Mesodermal cell (in vitro differentiated cells): ENCODE measurements at regions not wholly inside any gene's neighbourhood (a gene's known extent, or its start where the extent isn't known, plus 50 kb on each side); places are given as distances from the start of the nearest gene placed in this dataset.
A peak's percentile ranks its signal among the peaks of the same experiment; 100 is the strongest.

Experiments
- H3K27ac ChIP-seq: 2 replicates; pipeline ENCODE4 v1.7.0; 2013; ENCODE audit warnings: mild to moderate bottlenecking, low read depth, low read length, moderate library complexity; ENCODE audit not compliant: severe bottlenecking
- H3K36me3 ChIP-seq: 2 replicates; pipeline ENCODE4 v1.7.1; 2013; ENCODE audit warnings: mild to moderate bottlenecking, low read length, moderate library complexity; ENCODE audit not compliant: control insufficient read depth, insufficient read depth
- H3K4me1 ChIP-seq: one replicate; pipeline ENCODE4 v1.7.1; 2013; ENCODE audit warnings: mild to moderate bottlenecking, low read length; ENCODE audit not compliant: insufficient read depth, control insufficient read depth, poor library complexity, severe bottlenecking
- H3K4me3 ChIP-seq: 2 replicates; pipeline ENCODE4 v1.7.0; 2013; ENCODE audit warnings: low read length, control low read depth, mild to moderate bottlenecking; ENCODE audit not compliant: insufficient read depth, poor library complexity, severe bottlenecking; ENCODE audit errors: extremely low read depth
- H3K9me3 ChIP-seq: 2 replicates; pipeline ENCODE4 v1.7.1; 2013; ENCODE audit warnings: mild to moderate bottlenecking, low read length, moderate library complexity; ENCODE audit not compliant: control insufficient read depth
- WGBS, 2 experiments: methylation state at CpG; one replicate each; pipeline ENCODE4 v1.1.5; 2013; ENCODE audit warnings: missing lambda C conversion rate in 2 of 2; ENCODE audit not compliant: insufficient coverage in 2 of 2; 5-methylcytosine and 5-hydroxymethylcytosine counted together

GRCh38 chr20:39132093-39132492 is 169.9 kb downstream of the DHX35 start:
- Histone ChIP-seq H3K9me3 (no peaks in the 10 kb centered on the region), H3K27ac (no peak overlapping the region), H3K36me3 (no peaks in the 10 kb centered on the region), H3K4me3 (no peak overlapping the region), H3K4me1 (no peaks in the 10 kb centered on the region)

- Histone ChIP-seq H3K9me3 (no peaks in the 10 kb centered on the region), H3K4me3 (no peak overlapping the region), H3K36me3 (no peaks in the 10 kb centered on the region), H3K27ac (no peak overlapping the region), H3K4me1 (no peaks in the 10 kb centered on the region)
- 88 to 91% methylated on average over 10 to 12 of the region's 12 CpGs for WGBS, 2 experiments
Observed at GRCh38 chr20:39130627-39131026, 168.5 kb downstream of the DHX35 start.

GRCh38 chr20:39129523-39129922 is 167.4 kb downstream of the DHX35 start:
- Histone ChIP-seq H3K4me1 (no peaks in the 10 kb centered on the region), H3K36me3 (no peaks in the 10 kb centered on the region), H3K9me3 (no peaks in the 10 kb centered on the region), H3K4me3 (no peak overlapping the region), H3K27ac (no peak overlapping the region)
- 86 to 88% methylated on average over 1 to 2 of the region's 2 CpGs for WGBS, 2 experiments

GRCh38 chr20:39124064-39124463 is 161.9 kb downstream of the DHX35 start:
- Histone ChIP-seq H3K27ac (no peak overlapping the region), H3K4me3 (no peak overlapping the region), H3K4me1 (no peaks in the 10 kb centered on the region), H3K36me3 (no peaks in the 10 kb centered on the region), H3K9me3 (no peaks in the 10 kb centered on the region)
- WGBS, 2 experiments = 98 to 99% methylated on average over 4 to 7 of the region's 7 CpGs

- H3K4me1 ChIP-seq = no peaks in the 10 kb centered on the region
- 40 to 57% methylated on average over 2 to 3 of the region's 3 CpGs for WGBS, 2 experiments
- no peaks in the 10 kb centered on the region for H3K9me3 ChIP-seq
- H3K4me3 ChIP-seq = no peak overlapping the region
- peak overlapping the region; percentile 26 for H3K27ac ChIP-seq
- no peaks in the 10 kb centered on the region for H3K36me3 ChIP-seq
Observed at GRCh38 chr20:39123185-39123557, 161.0 kb downstream of the DHX35 start.

GRCh38 chr20:39117491-39117890 is 155.3 kb downstream of the DHX35 start:
- Histone ChIP-seq H3K9me3 (no peaks in the 10 kb centered on the region), H3K36me3 (no peaks in the 10 kb centered on the region), H3K4me3 (no peak overlapping the region), H3K4me1 (no peaks in the 10 kb centered on the region), H3K27ac (no peak overlapping the region)

GRCh38 chr20:39116020-39116419 is 153.9 kb downstream of the DHX35 start:
- Histone ChIP-seq H3K4me1 (no peaks in the 10 kb centered on the region), H3K4me3 (no peak overlapping the region), H3K36me3 (no peaks in the 10 kb centered on the region), H3K27ac (no peak overlapping the region), H3K9me3 (no peaks in the 10 kb centered on the region)
- 88 to 100% methylated on average over 2 of the region's 2 CpGs for WGBS, 2 experiments

DNA sequence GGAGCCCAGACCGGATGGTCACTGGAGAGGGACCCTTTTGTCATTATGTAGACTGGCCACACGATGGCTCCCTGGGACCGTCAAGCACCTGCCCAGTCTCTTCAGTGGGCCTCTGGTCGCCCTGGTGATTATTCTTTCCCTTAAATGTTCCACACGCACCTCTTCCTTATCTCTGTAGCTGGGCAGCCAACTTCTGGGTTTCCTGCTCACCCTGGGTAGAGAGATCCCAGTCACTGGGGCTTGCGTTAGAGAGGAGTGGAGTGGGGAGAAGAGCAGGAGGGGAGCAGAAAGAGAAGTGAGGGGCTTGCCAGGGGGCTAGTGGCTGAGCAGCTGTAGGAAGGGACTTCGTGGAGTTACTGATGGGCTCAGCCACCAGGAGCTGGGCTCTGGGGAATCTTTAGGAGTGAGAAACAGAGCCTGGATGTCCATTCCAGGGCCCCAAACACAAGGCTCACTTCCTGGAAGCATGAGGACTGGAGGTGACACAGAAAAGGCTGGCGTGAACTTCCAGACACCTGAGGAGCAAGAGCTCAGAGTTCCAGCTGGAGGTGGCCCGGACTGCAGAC is 150.1 kb downstream of the DHX35 start:
- Histone ChIP-seq H3K4me3 (no peak overlapping the region), H3K27ac (no peak overlapping the region), H3K4me1 (peaks cover 8% of the 10 kb centered on the region), H3K36me3 (no peaks in the 10 kb centered on the region), H3K9me3 (no peaks in the 10 kb centered on the region)
- WGBS, 2 experiments = 38 to 54% methylated on average over 6 to 8 of the region's 9 CpGs

DNA sequence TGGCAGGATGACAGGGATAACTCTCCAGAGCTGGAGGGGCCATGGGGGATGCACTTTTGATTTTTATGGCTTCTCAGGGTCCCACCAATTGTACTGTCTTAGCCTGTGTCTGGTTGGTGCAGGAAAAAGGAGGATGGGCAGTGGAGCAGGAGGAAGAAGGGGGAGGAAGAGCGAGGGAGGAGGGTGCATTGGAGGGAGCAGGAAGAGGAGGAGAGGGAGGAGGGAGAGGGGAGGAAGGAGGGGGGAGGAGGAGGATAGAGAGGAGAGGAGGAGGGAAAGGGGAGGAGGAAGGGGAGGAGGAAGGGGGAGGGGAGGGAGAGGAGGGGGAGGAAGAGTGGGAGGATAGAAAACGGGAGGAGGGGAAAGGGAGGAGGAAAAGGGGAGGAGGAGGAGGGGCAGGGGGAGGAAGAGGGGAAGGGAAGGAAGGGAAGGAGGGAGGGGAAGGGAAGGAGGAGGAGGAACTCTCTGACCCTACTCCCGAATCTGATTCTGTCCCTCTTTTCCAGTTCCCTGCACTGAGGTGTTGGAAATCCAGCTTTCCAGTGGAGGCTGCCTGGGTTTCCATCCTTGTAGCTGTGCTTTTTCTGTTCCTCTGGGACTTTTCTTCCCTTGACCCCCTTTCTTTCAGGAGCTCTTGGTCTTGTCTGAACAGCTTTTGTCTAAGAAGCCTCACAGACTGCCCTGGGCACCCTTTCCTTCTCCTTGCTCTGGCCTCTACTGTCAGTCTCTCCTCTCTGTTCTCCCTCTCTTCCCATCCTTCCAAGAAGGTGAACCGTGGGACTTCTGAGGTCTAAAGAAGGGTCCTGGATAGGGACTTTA is 149.4 kb downstream of the DHX35 start:
- Histone ChIP-seq H3K4me3 (no peak overlapping the region), H3K36me3 (no peaks in the 10 kb centered on the region), H3K4me1 (peaks cover 8% of the 10 kb centered on the region), H3K9me3 (no peaks in the 10 kb centered on the region), H3K27ac (no peak overlapping the region)
- 15 to 20% methylated on average over 1 to 3 of the region's 4 CpGs for WGBS, 2 experiments

DNA sequence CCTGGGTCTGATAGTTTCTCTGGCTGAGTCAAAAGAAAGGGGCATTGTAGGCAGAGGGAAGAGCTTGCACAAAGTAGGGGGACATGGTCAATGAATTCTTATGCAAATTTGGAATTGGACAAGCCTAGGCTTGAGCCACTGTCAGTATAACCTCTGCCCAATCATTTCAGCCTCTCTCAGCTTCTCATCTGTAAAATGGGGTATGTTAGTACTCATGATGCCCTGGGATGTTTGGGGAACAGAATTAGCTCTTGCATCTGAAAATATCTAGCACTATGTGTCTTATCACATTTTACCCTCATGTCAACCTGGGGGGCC is 148.6 kb downstream of the DHX35 start:
- Histone ChIP-seq H3K4me3 (no peak overlapping the region), H3K27ac (no peak overlapping the region), H3K4me1 (peaks cover 8% of the 10 kb centered on the region), H3K36me3 (no peaks in the 10 kb centered on the region), H3K9me3 (no peaks in the 10 kb centered on the region)

DNA sequence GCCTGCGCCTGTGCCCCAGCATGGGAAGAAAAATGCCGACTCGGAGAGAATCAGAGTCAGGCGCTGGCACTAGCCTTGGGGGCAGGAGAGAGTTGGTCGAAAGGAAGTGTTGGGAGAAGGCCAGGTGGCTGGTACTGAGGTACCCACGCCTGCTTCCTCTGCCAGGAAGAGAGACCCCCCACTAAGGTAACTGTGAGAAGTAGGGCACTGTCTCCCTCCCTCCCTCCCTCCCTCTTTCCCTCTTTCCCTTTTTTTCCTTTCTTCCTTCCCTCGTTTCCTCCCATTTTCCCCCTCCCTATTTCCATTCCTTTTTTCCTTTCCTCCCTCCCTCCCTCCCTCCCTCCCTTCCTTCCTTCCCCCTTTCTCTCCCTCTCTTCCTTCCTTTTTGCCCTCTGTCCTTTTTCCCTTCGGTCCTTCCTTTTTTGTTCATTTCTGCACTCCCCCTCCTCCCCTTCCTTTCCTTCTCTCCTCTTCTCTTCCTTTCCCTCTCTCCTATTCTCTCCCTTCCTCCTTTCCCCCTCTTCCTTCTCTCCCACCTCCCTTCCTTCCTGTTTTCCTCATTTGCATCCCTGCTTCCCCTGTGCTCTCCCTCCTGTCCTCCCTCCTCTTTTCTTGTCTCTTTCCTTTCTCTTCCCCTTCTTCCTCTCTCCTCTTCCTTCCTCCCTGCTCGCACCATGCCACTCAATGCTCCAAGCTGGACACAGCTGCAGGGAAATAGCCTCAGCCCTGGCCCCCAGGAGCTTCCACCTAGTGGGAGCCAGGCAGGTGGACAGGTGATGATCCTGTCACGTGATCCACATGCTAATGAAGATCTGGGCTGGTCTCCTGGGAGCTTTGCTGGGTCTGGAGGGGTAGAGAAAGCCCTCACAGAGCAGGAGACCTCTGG is 148.0 kb downstream of the DHX35 start:
- Histone ChIP-seq H3K4me1 (peaks cover 8% of the 10 kb centered on the region), H3K9me3 (no peaks in the 10 kb centered on the region), H3K36me3 (no peaks in the 10 kb centered on the region), H3K27ac (no peak overlapping the region), H3K4me3 (no peak overlapping the region)
- 58 to 72% methylated on average over 9 of the region's 10 CpGs for WGBS, 2 experiments
